Esophagus squamous epithelium (tissue), 5 donors: ENCODE measurements at regions not wholly inside any gene's neighbourhood (a gene's known extent, or its start where the extent isn't known, plus 50 kb on each side); places are given as distances from the start of the nearest gene placed in this dataset.

Experiments
- DNase-seq: peaks from one replicate; lab custom pipeline; 2025; lab: John Stamatoyannopoulos, UW
- H3K27ac ChIP-seq, 4 donors: fragments of 200-600 bp; sonication (generic); one replicate each; pipeline ENCODE4 v1.5.1; 2016 to 2019; ENCODE audit warnings: mild to moderate bottlenecking in 1 of 4
- H3K27me3 ChIP-seq, 4 donors: fragments of 200-600 bp; sonication (generic); 1 replicate in 3 of 4; 2 replicates in 1 of 4; pipeline versions ENCODE4 v1.5.1 to v1.6.0; 2017 to 2021; ENCODE audit warnings: antibody characterized with exemption in 1 of 4
- H3K36me3 ChIP-seq, 3 donors: fragments of 200-600 bp; sonication (generic); one replicate each; pipeline ENCODE4 v1.5.1; 2016 to 2019
- H3K4me1 ChIP-seq, 3 donors: fragments of 200-600 bp; sonication (generic); one replicate each; pipeline ENCODE4 v1.5.1; 2017 to 2019
- H3K4me3 ChIP-seq, 4 donors: fragments of 200-600 bp; sonication (generic); 1 replicate in 3 of 4; 2 replicates in 1 of 4; pipeline ENCODE4 v1.5.1; 2016 to 2019; ENCODE audit warnings: mild to moderate bottlenecking in 2 of 4, moderate library complexity in 1 of 4
- H3K9me3 ChIP-seq, 3 donors: fragments of 200-600 bp; sonication (generic); one replicate each; pipeline ENCODE4 v1.5.1; 2016 to 2019
- POLR2A ChIP-seq, 4 donors: fragments of 450-650 bp; IDR thresholded peaks; one replicate each; pipeline ENCODE4 v1.6.1; 2017; ENCODE audit warnings: antibody characterized with exemption in 4 of 4, mild to moderate bottlenecking in 4 of 4, moderate library complexity in 3 of 4
- WGBS, 2 donors: methylation state at CpG; one replicate each; pipeline ENCODE4 v1.1.5; 2018; 5-methylcytosine and 5-hydroxymethylcytosine counted together
- intact Hi-C: fragments of 100-400 bp; cut with DNase I; formaldehyde crosslinking; loops from one replicate; pipeline ENCODE4 v1.15.0; 2022
- TF ChIP-seq, protein P1 (sequence below), 6 experiments: fragments of 450-650 bp in 4 of 6; fragments of 200-600 bp in 2 of 6; sonication (generic) in 2 of 6; IDR thresholded peaks; one replicate each; pipeline ENCODE4 v1.5.1; 2016 to 2019; ENCODE audit warnings: antibody characterized with exemption in 6 of 6, mild to moderate bottlenecking in 4 of 6, moderate library complexity in 4 of 6
- donor health status: DM: yes; HTN: yes; CAD: no.

DNA sequence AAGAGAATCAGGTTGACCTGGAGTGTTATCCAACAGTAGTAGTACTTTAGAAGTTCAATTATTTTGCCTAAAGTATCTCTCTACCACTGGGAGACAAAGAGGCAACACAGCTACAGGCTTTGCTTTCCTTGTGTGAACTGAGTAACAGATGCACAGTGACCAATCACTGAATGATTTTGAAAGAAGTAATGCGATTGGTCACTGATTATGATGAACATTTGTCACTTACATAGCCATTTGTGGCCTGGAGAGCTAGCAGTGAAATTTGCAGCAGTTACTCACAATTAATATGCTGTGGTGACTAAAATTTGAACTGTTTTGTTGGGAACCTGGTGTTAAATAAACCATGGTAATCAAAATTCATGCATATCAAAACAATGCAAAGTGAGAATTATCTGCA is 508.7 kb upstream of the DIPK2B start:
- H3K4me1 ChIP-seq: no peaks in the 10 kb centered on the region
- WGBS, 2 donors: 80 to 91% methylated on average over 1 of the region's 1 CpG
- H3K9me3 ChIP-seq: no peaks in the 10 kb centered on the region
- H3K27ac ChIP-seq: no peak overlapping the region
- H3K36me3 ChIP-seq: no peaks in the 10 kb centered on the region
- no peak overlapping the region for H3K4me3 ChIP-seq
- TF ChIP-seq, protein P1, sequence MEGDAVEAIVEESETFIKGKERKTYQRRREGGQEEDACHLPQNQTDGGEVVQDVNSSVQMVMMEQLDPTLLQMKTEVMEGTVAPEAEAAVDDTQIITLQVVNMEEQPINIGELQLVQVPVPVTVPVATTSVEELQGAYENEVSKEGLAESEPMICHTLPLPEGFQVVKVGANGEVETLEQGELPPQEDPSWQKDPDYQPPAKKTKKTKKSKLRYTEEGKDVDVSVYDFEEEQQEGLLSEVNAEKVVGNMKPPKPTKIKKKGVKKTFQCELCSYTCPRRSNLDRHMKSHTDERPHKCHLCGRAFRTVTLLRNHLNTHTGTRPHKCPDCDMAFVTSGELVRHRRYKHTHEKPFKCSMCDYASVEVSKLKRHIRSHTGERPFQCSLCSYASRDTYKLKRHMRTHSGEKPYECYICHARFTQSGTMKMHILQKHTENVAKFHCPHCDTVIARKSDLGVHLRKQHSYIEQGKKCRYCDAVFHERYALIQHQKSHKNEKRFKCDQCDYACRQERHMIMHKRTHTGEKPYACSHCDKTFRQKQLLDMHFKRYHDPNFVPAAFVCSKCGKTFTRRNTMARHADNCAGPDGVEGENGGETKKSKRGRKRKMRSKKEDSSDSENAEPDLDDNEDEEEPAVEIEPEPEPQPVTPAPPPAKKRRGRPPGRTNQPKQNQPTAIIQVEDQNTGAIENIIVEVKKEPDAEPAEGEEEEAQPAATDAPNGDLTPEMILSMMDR (IDR thresholded peaks at IDR 0.05): no peak
- no peak for TF ChIP-seq POLR2A (IDR thresholded peaks at IDR 0.05)
- DNase-seq: no peak
- peaks cover 0 to 4% (median 0%) of the 10 kb centered on the region in 4 donors for H3K27me3 ChIP-seq
- intact Hi-C loops: no loop called here

DNA sequence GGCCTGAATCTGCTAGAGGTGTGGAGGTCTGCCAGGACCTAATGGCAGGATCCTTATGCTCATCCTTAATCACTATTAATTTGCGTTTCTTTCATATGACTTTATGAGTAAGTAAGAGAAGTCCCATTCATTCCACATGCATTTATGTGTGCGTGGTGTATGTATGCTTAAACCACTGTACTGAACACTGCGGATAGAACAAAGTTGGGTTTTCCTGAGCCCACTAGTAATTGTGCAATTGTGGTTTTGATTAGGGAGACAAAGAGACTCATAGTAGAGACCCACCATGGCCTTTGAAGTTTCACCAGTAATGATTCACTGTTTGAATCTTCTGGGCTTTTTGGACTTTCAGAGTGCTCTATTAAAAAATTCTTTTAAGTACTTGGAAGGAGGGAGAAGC is 498.5 kb upstream of the DIPK2B start:
- H3K4me1 ChIP-seq: no peaks in the 10 kb centered on the region
- TF ChIP-seq, protein P1 (IDR thresholded peaks at IDR 0.05): no peak
- TF ChIP-seq POLR2A (IDR thresholded peaks at IDR 0.05): no peak
- no peak for DNase-seq
- no peak overlapping the region for H3K4me3 ChIP-seq
- H3K36me3 ChIP-seq: no peaks in the 10 kb centered on the region
- 69% methylated on average over 3 of the region's 3 CpGs; no CpG with 5 or more reads in 1 of the 2 donors for WGBS, 2 donors
- intact Hi-C loops: no loop called here
- no peaks in the 10 kb centered on the region for H3K27me3 ChIP-seq
- H3K27ac ChIP-seq: no peak overlapping the region
- no peaks in the 10 kb centered on the region for H3K9me3 ChIP-seq

DNA sequence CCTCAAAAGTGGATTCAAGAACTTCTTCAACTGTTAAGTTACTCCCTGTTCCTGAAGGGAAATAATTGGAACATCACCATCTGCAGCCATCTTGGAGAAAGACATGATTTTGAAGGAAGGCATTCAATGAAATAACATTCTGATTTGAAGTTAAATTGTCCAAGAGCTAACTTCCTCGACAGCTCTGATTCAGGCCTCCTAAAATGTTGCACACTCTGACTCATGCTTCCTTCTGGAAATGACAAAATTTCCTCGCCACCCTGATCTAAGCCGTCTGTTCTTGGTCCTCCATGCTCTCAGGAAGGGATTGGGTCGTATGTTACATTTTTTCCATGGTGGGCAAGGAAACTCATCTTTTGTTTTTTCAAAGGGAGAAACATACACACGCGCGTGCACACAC is 496.9 kb upstream of the DIPK2B start:
- no peaks in the 10 kb centered on the region for H3K9me3 ChIP-seq
- no peak overlapping the region for H3K27ac ChIP-seq
- TF ChIP-seq, protein P1 (IDR thresholded peaks at IDR 0.05): no peak
- no peak for TF ChIP-seq POLR2A (IDR thresholded peaks at IDR 0.05)
- no peaks in the 10 kb centered on the region for H3K27me3 ChIP-seq
- H3K4me1 ChIP-seq: no peaks in the 10 kb centered on the region
- intact Hi-C loops: no loop called here
- 30 to 61% methylated on average over 6 to 7 of the region's 7 CpGs for WGBS, 2 donors
- H3K36me3 ChIP-seq: no peaks in the 10 kb centered on the region
- no peak for DNase-seq
- H3K4me3 ChIP-seq: no peak overlapping the region

DNA sequence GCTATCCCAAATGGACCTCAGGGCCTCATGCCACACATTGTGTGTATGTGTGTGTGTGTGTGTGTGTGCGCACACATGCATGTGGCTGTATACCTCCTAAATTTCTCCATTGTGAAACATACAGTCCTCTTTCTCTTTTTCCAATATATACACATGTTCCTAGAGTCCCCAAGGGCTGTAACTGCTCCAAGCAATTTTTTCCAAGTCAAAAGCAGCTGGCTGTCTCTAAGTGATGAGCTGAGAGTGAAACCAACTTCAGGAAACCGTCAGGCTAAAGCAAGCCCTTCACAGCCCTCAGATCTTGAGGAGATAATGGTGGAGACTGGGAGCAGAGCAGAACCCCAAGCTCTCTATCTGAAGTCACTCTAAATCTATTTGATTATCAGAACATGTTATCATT is 496.1 kb upstream of the DIPK2B start:
- H3K4me3 ChIP-seq: no peak overlapping the region
- H3K27ac ChIP-seq: no peak overlapping the region
- intact Hi-C loops: no loop called here
- H3K9me3 ChIP-seq: no peaks in the 10 kb centered on the region
- no peak for DNase-seq
- no peaks in the 10 kb centered on the region for H3K36me3 ChIP-seq
- no peaks in the 10 kb centered on the region for H3K27me3 ChIP-seq
- WGBS, 2 donors: 79 to 87% methylated on average over 2 of the region's 2 CpGs
- no peak for TF ChIP-seq POLR2A (IDR thresholded peaks at IDR 0.05)
- TF ChIP-seq, protein P1 (IDR thresholded peaks at IDR 0.05): no peak
- no peaks in the 10 kb centered on the region for H3K4me1 ChIP-seq

DNA sequence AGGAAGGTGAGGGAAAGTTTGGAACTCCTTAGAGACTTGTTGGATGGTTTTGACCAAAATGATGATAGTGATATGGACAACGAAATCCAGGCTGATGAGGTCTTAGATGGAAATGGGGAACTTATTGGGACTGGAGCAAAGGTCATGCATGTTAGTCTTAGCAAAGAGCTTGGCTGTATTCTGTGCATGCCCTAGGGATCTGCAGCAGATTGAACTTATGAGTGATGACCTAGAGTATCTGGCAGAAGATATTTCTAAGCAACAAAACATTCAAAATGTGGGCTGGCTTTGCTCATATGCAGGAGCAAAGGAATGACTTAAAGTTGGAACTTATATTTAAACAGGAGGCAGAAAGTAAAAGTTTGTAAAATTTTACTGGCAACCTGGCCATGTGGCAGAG is 489.3 kb upstream of the DIPK2B start:
- no peak for DNase-seq
- no peaks in the 10 kb centered on the region for H3K4me1 ChIP-seq
- no peak overlapping the region for H3K27ac ChIP-seq
- no peaks in the 10 kb centered on the region for H3K36me3 ChIP-seq
- WGBS, 2 donors: 53 to 67% methylated on average over 1 of the region's 1 CpG
- no peak for TF ChIP-seq POLR2A (IDR thresholded peaks at IDR 0.05)
- TF ChIP-seq, protein P1 (IDR thresholded peaks at IDR 0.05): no peak
- H3K4me3 ChIP-seq: no peak overlapping the region
- no peaks in the 10 kb centered on the region for H3K9me3 ChIP-seq
- intact Hi-C loops: no loop called here
- H3K27me3 ChIP-seq: no peaks in the 10 kb centered on the region
